Fibroblast of villous mesenchyme (primary cell): ENCODE measurements at regions not wholly inside any gene's neighbourhood (a gene's known extent, or its start where the extent isn't known, plus 50 kb on each side); places are given as distances from the start of the nearest gene placed in this dataset.

Source experiments
- DNase-seq: peaks from one replicate; pipeline ENCODE4 v3.0.0-alpha.2; 2010; ENCODE audit warnings: low read depth
- H3K4me3 ChIP-seq: 2 replicates; pipeline ENCODE4 v1.5.1; 2011; ENCODE audit warnings: low read depth, mild to moderate bottlenecking, low read length
- CTCF ChIP-seq: IDR thresholded peaks from 2 replicates; pipeline ENCODE4 v1.5.1; 2012; ENCODE audit warnings: low read depth, mild to moderate bottlenecking, low read length; ENCODE audit not compliant: insufficient read depth

GRCh38 chr7:49264530-49264929, 340.2 kb downstream of the CDC14C start:
- DNase-seq, result no peak
- H3K4me3 ChIP-seq, result no peak overlapping the region
- TF ChIP-seq CTCF, result no peak

GRCh38 chr7:49273897-49274296, 349.6 kb downstream of the CDC14C start:
- TF ChIP-seq CTCF, result no peak
- H3K4me3 ChIP-seq, result no peak overlapping the region
- DNase-seq, result no peak

GRCh38 chr7:49279891-49280290, 355.5 kb downstream of the CDC14C start:
- no peak for DNase-seq
- TF ChIP-seq CTCF, result no peak
- no peak overlapping the region for H3K4me3 ChIP-seq

GRCh38 chr7:49287653-49288052, 363.3 kb downstream of the CDC14C start:
- DNase-seq, result no peak
- no peak overlapping the region for H3K4me3 ChIP-seq
- TF ChIP-seq CTCF, result no peak

GRCh38 chr7:49294611-49295010, 370.3 kb downstream of the CDC14C start:
- TF ChIP-seq CTCF, result no peak
- no peak overlapping the region for H3K4me3 ChIP-seq
- DNase-seq, result no peak

- peak; percentile 33 for DNase-seq
- no peak overlapping the region for H3K4me3 ChIP-seq
- TF ChIP-seq CTCF, result no peak
Measured at GRCh38 chr7:49295146-49295545, 370.8 kb downstream of the CDC14C start.

GRCh38 chr7:49297958-49298357, 373.6 kb downstream of the CDC14C start:
- no peak overlapping the region for H3K4me3 ChIP-seq
- no peak for DNase-seq
- no peak for TF ChIP-seq CTCF
